MM.1S (cell line): ENCODE measurements at regions not wholly inside any gene's neighbourhood (a gene's known extent, or its start where the extent isn't known, plus 50 kb on each side); places are given as distances from the start of the nearest gene placed in this dataset.
"Not testable (repeated sequence)": the region's sequence is repeated elsewhere in the genome, so short reads cannot be mapped to it uniquely, and the experiment has no call there.

Source experiments
- DNase-seq: peaks from one replicate; pipeline ENCODE4 v3.0.0-alpha.2; 2015
- H2AFZ ChIP-seq: fragments of 300-600 bp; sonication (generic); 2 replicates; pipeline ENCODE4 v1.6.0; 2016; ENCODE audit warnings: antibody characterized with exemption, low read length
- H3F3A ChIP-seq: fragments of 300-600 bp; sonication (generic); 2 replicates; pipeline ENCODE4 v1.6.1; 2016; ENCODE audit warnings: mild to moderate bottlenecking, antibody characterized with exemption, low read length, moderate library complexity, mixed read lengths; ENCODE audit not compliant: insufficient read depth
- H3K27ac ChIP-seq: fragments of 300-600 bp; sonication (generic); 2 replicates; pipeline ENCODE4 v1.5.1; 2016; ENCODE audit warnings: mild to moderate bottlenecking, low read length
- H3K27me3 ChIP-seq: fragments of 300-600 bp; sonication (generic); replicated peaks from 2 replicates; pipeline ENCODE4 v1.6.0; 2016; ENCODE audit warnings: low read length; ENCODE audit not compliant: insufficient read depth
- H3K36me3 ChIP-seq: fragments of 300-600 bp; sonication (generic); replicated peaks from 2 replicates; pipeline ENCODE4 v1.6.1; 2016; ENCODE audit warnings: mild to moderate bottlenecking, low read length, mixed read lengths; ENCODE audit not compliant: insufficient read depth
- H3K4me1 ChIP-seq: fragments of 300-600 bp; sonication (generic); 2 replicates; pipeline ENCODE4 v1.6.1; 2016; ENCODE audit warnings: low read length, mixed read lengths
- H3K4me2 ChIP-seq: fragments of 300-600 bp; sonication (generic); 2 replicates; pipeline ENCODE4 v1.6.0; 2016; ENCODE audit warnings: low read depth, low read length
- H3K4me3 ChIP-seq: fragments of 300-600 bp; sonication (generic); 2 replicates; pipeline ENCODE4 v1.5.1; 2016; ENCODE audit warnings: low read length, mixed read lengths
- H3K79me2 ChIP-seq: fragments of 300-600 bp; sonication (generic); 2 replicates; pipeline ENCODE4 v1.6.1; 2016; ENCODE audit warnings: mixed run types, low read length, mixed read lengths
- H3K9ac ChIP-seq: fragments of 300-600 bp; sonication (generic); 2 replicates; pipeline ENCODE4 v1.6.1; 2016; ENCODE audit warnings: low read length, mixed read lengths
- H3K9me2 ChIP-seq: fragments of 300-600 bp; sonication (generic); replicated peaks from 2 replicates; pipeline ENCODE4 v1.6.1; 2016; ENCODE audit warnings: mild to moderate bottlenecking, low read length, mixed read lengths; ENCODE audit not compliant: insufficient read depth
- H3K9me3 ChIP-seq: fragments of 300-600 bp; sonication (generic); replicated peaks from 2 replicates; pipeline ENCODE4 v1.6.1; 2016; ENCODE audit warnings: mild to moderate bottlenecking, low read length, mixed read lengths; ENCODE audit not compliant: insufficient read depth
- H4K20me1 ChIP-seq: fragments of 300-600 bp; sonication (generic); 2 replicates; pipeline ENCODE4 v1.6.1; 2016; ENCODE audit warnings: mild to moderate bottlenecking, low read length, moderate library complexity, mixed read lengths; ENCODE audit not compliant: insufficient read depth
- EZH2 ChIP-seq: fragments of 300-600 bp; sonication (generic); optimal IDR thresholded peaks from 2 replicates; pipeline ENCODE3; 2017; ENCODE audit warnings: low read depth, mild to moderate bottlenecking, antibody characterized with exemption, low read length, mixed read lengths
- EZH2phosphoT487 ChIP-seq: fragments of 300-600 bp; sonication (generic); IDR thresholded peaks from 2 replicates; pipeline ENCODE4 v1.6.1; 2018; ENCODE audit warnings: antibody characterized with exemption, low read length
- TF ChIP-seq, protein P1 (sequence below): fragments of 300-600 bp; sonication (generic); IDR thresholded peaks from 2 replicates; pipeline ENCODE4 v1.5.1; 2016; ENCODE audit warnings: antibody characterized with exemption, low read length, mixed read lengths

DNA sequence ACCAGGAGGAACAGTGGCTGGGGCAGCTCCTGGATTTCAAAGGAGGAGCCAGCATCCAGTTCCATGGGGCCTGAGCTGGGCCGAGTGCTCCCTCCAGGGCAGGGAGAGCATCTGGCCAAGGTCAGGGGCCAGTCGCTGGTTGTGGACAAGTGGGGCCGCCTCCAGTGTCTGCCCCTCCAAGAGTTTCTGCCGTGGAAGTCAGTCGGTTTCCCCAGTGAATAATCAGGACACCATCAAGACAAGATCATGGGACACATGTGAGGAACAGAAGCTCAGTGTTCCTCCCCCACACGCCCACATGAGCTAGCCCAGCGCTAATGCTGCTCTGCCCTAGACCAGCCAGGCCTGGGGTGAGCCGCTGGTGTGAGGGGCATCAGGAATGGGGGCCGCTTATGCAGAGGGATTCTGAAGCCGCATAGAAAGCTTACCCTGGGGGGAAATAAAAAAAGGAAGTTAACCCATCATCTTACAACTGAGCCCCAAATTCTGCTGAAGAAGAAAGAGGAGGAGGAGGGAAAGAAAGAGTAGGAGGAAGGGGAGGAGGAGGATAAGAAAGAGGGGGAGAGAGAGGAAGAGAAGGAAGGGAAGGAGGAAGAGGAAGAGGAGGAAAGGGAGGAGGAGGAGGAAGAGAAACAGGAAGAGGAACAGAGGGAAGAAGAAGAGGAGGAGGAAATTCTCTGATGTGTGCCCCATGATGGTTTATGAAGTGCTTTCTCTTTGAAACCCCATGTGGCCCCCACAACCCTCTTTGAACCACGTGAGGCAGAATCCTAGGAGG lies 198.4 kb downstream of the MATN1 start:
- Histone ChIP-seq H3K9me2 (no peaks in the 10 kb centered on the region), H3K27me3 (peaks cover 86% of the 10 kb centered on the region), H2AFZ (no peak overlapping the region), H3K4me2 (no peak overlapping the region), H3K9me3 (no peaks in the 10 kb centered on the region), H4K20me1 (no peaks in the 10 kb centered on the region), H3K36me3 (no peaks in the 10 kb centered on the region), H3K79me2 (no peaks in the 10 kb centered on the region), H3K27ac (no peak overlapping the region), H3F3A (no peaks in the 10 kb centered on the region), H3K4me1 (no peaks in the 10 kb centered on the region), H3K4me3 (no peak overlapping the region), H3K9ac (no peak overlapping the region)
- TF ChIP-seq EZH2, result no peak
- TF ChIP-seq, protein P1, sequence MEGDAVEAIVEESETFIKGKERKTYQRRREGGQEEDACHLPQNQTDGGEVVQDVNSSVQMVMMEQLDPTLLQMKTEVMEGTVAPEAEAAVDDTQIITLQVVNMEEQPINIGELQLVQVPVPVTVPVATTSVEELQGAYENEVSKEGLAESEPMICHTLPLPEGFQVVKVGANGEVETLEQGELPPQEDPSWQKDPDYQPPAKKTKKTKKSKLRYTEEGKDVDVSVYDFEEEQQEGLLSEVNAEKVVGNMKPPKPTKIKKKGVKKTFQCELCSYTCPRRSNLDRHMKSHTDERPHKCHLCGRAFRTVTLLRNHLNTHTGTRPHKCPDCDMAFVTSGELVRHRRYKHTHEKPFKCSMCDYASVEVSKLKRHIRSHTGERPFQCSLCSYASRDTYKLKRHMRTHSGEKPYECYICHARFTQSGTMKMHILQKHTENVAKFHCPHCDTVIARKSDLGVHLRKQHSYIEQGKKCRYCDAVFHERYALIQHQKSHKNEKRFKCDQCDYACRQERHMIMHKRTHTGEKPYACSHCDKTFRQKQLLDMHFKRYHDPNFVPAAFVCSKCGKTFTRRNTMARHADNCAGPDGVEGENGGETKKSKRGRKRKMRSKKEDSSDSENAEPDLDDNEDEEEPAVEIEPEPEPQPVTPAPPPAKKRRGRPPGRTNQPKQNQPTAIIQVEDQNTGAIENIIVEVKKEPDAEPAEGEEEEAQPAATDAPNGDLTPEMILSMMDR, result no peak
- TF ChIP-seq EZH2phosphoT487, result no peak
- DNase-seq, result no peak

DNA sequence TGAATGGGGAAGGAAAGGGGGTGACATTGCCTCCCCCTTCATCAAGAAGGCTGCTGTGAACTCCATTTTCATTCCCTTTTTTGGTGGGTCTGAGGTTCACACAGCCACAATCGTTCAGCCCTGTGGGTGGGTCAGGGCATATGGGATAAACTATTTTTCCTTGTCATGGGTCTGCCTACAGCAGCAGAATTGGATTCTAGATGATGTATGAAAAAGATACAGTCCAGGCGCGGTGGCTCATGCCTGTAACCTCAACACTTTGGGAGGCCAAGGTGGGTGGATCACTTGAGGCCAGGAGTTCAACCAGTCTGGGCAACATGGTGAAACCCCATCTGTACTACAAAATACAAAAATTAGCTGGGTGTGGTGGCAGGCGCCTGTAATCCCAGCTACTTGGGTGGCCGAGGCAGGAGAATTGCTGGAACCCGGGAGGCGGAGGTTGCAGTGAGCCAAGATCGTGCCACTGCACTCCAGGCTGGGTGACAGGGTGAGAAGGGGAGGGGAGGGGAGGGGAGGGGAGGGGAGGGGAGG lies 199.3 kb downstream of the MATN1 start:
- H3K4me1 ChIP-seq, DNase-seq, H3F3A ChIP-seq, H3K36me3 ChIP-seq, H3K27ac ChIP-seq, H2AFZ ChIP-seq, H3K4me2 ChIP-seq, H3K9ac ChIP-seq, H3K79me2 ChIP-seq, H4K20me1 ChIP-seq, H3K9me3 ChIP-seq, H3K4me3 ChIP-seq, H3K9me2 ChIP-seq: not testable (repeated sequence)
- peaks cover 81% of the 10 kb centered on the region for H3K27me3 ChIP-seq

DNA sequence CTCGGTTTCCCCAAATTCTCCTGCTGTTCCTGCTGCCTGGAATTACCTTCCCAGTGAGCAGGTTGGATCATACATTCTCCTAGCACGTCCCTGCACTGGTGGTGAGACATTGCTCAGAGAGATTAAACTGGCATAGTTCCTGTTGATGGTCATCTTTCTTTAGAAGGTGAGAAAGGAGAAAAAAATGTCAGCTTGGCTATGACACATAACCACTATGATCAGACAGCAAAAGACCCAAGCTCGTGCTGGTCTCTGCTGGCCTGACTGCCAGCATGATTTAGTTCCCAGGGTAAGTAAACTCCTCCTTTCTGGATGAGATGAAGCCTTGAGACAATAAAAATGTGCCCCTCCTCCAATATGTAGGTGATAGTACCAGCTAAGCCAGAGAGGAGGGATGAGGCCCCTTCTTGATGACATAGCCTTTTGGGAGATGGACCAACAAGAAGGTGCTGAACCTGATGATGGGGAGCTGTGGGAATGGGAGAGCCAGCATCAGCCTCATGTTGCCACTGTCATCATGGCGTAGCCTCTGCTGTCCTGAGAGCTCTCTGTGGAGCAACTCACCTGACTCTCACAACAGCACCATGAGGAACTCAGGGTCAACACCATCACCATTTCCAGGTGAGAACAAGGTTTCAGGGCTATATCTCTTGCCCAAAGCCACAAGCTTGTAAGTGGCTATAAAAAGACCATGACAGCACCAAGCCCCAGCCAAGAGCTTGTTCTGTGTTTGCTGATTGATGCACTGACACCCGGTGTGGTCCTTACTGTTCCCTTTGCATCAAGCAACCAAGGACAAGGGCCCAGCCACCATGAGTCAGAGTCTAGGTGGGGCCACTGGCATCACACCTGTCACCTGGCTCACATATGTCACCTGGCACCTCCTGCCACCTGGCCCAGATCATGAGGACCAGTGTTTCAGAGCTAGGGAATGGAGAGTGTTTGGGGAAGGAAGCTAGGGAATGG lies 200.0 kb downstream of the MATN1 start:
- no peak for DNase-seq

More for the DNA sequence above, 200.0 kb downstream of the MATN1 start:
- H3K27ac ChIP-seq, result no peak overlapping the region
- TF ChIP-seq EZH2phosphoT487 (no peak), EZH2 (no peak)
- TF ChIP-seq, protein P1, result no peak
- no peaks in the 10 kb centered on the region for H4K20me1 ChIP-seq
- H3K79me2 ChIP-seq, result no peaks in the 10 kb centered on the region
- no peaks in the 10 kb centered on the region for H3K4me1 ChIP-seq
- peaks cover 73% of the 10 kb centered on the region for H3K27me3 ChIP-seq
- H3K36me3 ChIP-seq, result no peaks in the 10 kb centered on the region
- H3K4me3 ChIP-seq, result no peak overlapping the region
- H3K9ac ChIP-seq, result no peak overlapping the region
- H2AFZ ChIP-seq, result no peak overlapping the region
- H3F3A ChIP-seq, result no peaks in the 10 kb centered on the region
- H3K4me2 ChIP-seq, result no peak overlapping the region
- no peaks in the 10 kb centered on the region for H3K9me2 ChIP-seq
- no peaks in the 10 kb centered on the region for H3K9me3 ChIP-seq
